Upper lobe of left lung (tissue), 6 donors: ENCODE measurements at regions not wholly inside any gene's neighbourhood (a gene's known extent, or its start where the extent isn't known, plus 50 kb on each side); places are given as distances from the start of the nearest gene placed in this dataset.

ENCODE experiments used
- ATAC-seq, 2 donors: fragments of 200-7000 bp; cut with Tn5 transposase; one replicate each; pipeline ENCODE4 v1.9.1; 2022; ENCODE audit warnings: mild to moderate bottlenecking in 2 of 2, moderate library complexity in 2 of 2; ENCODE audit not compliant: low FRiP score in 2 of 2
- DNase-seq, 2 donors: peaks; one replicate each; pipeline ENCODE4 v3.0.0-alpha.2; 2019 to 2020
- H3K27ac ChIP-seq, 4 donors: fragments of 200-600 bp; sonication (generic); one replicate each; pipeline ENCODE4 v1.5.1; 2016 to 2019
- H3K27me3 ChIP-seq, 4 donors: fragments of 200-600 bp; sonication (generic); one replicate each; pipeline ENCODE4 v1.5.1; 2017 to 2019
- H3K36me3 ChIP-seq, 4 donors: fragments of 200-600 bp; sonication (generic); one replicate each; pipeline ENCODE4 v1.5.1; 2016 to 2019
- H3K4me1 ChIP-seq, 4 donors: fragments of 200-600 bp; sonication (generic); one replicate each; pipeline ENCODE4 v1.5.1; 2018 to 2019
- H3K4me3 ChIP-seq, 4 donors: fragments of 200-600 bp; sonication (generic); one replicate each; pipeline ENCODE4 v1.5.1; 2017 to 2019; ENCODE audit warnings: mild to moderate bottlenecking in 2 of 4, moderate library complexity in 1 of 4
- H3K9me3 ChIP-seq, 4 donors: fragments of 200-600 bp; sonication (generic); one replicate each; pipeline ENCODE4 v1.5.1; 2018 to 2019
- CTCF ChIP-seq, 6 experiments: fragments of 450-650 bp in 4 of 6; fragments of 200-600 bp in 2 of 6; sonication (generic) in 2 of 6; IDR thresholded peaks; one replicate each; pipeline ENCODE4 v1.5.1; 2016 to 2019; ENCODE audit warnings: antibody characterized with exemption in 6 of 6
- EP300 ChIP-seq, 4 donors: sonication (generic); formaldehyde crosslinking; IDR thresholded peaks; one replicate each; pipeline ENCODE4 v1.5.1; 2017; ENCODE audit warnings: antibody characterized with exemption in 4 of 4, control low read depth in 2 of 4
- POLR2A ChIP-seq, 4 donors: fragments of 450-650 bp; IDR thresholded peaks; one replicate each; pipeline ENCODE4 v1.5.1; 2016 to 2017; ENCODE audit warnings: antibody characterized with exemption in 4 of 4, mild to moderate bottlenecking in 2 of 4
- POLR2AphosphoS5 ChIP-seq, 2 donors: sonication (generic); formaldehyde crosslinking; IDR thresholded peaks; one replicate each; pipeline ENCODE4 v1.5.1; 2017; ENCODE audit warnings: antibody characterized with exemption in 2 of 2
- WGBS, 2 donors: methylation state at CpG; one replicate each; pipeline ENCODE4 v1.1.5; 2017 to 2018; 5-methylcytosine and 5-hydroxymethylcytosine counted together
- donor health status: DM: no; HTN: no; CAD: no; lungs with moderate emphysema.
- donor health status: DM: no; HTN: yes; CAD: no; lungs with severe emphysema.

- no peak for DNase-seq
Observed at GRCh38 chr12:18145924-18146323, 55.9 kb upstream of the RERGL start.

GRCh38 chr12:18141048-18141982 is 51.3 kb upstream of the RERGL start:
- Histone ChIP-seq H3K9me3 (no peaks in the 10 kb centered on the region), H3K27me3 (no peaks in the 10 kb centered on the region), H3K4me3 (no peak overlapping the region), H3K4me1 (peaks cover 0 to 6% (median 1%) of the 10 kb centered on the region in 4 donors), H3K27ac (no peak overlapping the region), H3K36me3 (no peaks in the 10 kb centered on the region)
- ATAC-seq (no peak), DNase-seq (no peak)
- 55 to 62% methylated on average over 4 of the region's 4 CpGs for WGBS, 2 donors
- TF ChIP-seq CTCF (IDR thresholded peaks at IDR 0.05), result no peak
- TF ChIP-seq POLR2AphosphoS5 (IDR thresholded peaks at IDR 0.05), result no peak
- TF ChIP-seq EP300 (IDR thresholded peaks at IDR 0.05), result no peak
- TF ChIP-seq POLR2A (IDR thresholded peaks at IDR 0.05), result no peak

More at GRCh38 chr12:18145924-18146323, 55.9 kb upstream of the RERGL start:
- H3K4me3 ChIP-seq, result no peak overlapping the region
- no peak for ATAC-seq
- H3K4me1 ChIP-seq, result peaks cover 0 to 11% (median 1%) of the 10 kb centered on the region in 4 donors
- no peaks in the 10 kb centered on the region for H3K9me3 ChIP-seq
- WGBS, 2 donors, result 25 to 26% methylated on average over 3 of the region's 3 CpGs
- no peaks in the 10 kb centered on the region for H3K27me3 ChIP-seq
- peak overlapping the region in 2 of 4 donors; percentile 28 to 59 for H3K27ac ChIP-seq
- no peaks in the 10 kb centered on the region for H3K36me3 ChIP-seq
- TF ChIP-seq EP300 (IDR thresholded peaks at IDR 0.05), result no peak
- no peak for TF ChIP-seq POLR2A (IDR thresholded peaks at IDR 0.05)
- no peak for TF ChIP-seq CTCF (IDR thresholded peaks at IDR 0.05)
- no peak for TF ChIP-seq POLR2AphosphoS5 (IDR thresholded peaks at IDR 0.05)

- TF ChIP-seq CTCF (IDR thresholded peaks at IDR 0.05) (peak in 4 of 6 experiments; percentile 32 to 58 (median 50)), POLR2A (IDR thresholded peaks at IDR 0.05) (no peak)
- ATAC-seq, result peak in 1 of 2 donors; percentile 75
- WGBS, 2 donors, result 0 to 7% methylated on average over 1 of the region's 1 CpG
Observed at GRCh38 chr12:18139989-18140596, 50.1 kb upstream of the RERGL start.

More at GRCh38 chr12:18139989-18140596, 50.1 kb upstream of the RERGL start:
- Histone ChIP-seq H3K4me1 (peaks cover 0 to 6% (median 0%) of the 10 kb centered on the region in 4 donors), H3K36me3 (no peaks in the 10 kb centered on the region), H3K9me3 (no peaks in the 10 kb centered on the region), H3K27me3 (no peaks in the 10 kb centered on the region), H3K4me3 (no peak overlapping the region), H3K27ac (no peak overlapping the region)
- no peak for DNase-seq
